ENCODE measurements at regions not wholly inside any gene's neighbourhood (a gene's known extent, or its start where the extent isn't known, plus 50 kb on each side); places are given as distances from the start of the nearest gene placed in this dataset.

DNA sequence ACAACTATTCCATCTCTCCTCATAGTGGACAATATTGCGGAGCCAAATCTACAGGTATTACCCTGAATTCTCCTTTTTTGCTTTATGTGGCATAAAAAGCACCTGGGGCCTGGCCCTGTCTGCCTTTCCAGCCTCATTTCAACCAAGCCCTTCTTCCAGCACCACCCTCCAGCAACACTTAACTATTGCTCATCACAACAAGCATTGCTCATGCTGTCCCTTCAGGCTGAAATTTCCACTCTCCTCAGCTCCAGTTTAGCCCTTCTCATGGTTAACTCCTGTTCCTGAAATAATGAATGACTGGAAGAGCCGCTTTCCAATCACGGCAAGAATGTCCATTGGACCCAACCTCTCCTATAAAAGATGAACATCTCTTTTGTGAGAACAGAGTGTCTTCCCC is 107.4 kb downstream of the P2RY1 start:
- ChIA-PET SMC1A (ENCODE audit: uncharacterized antibody, unreplicated experiment) (no interaction called here), CTCF (no interaction called here)
- no peak for FAIRE-seq

More for the DNA sequence above, 107.4 kb downstream of the P2RY1 start:
- WGBS (ENCODE audit: insufficient coverage, insufficient replicate concordance, low lambda C conversion rate, missing lambda C conversion rate) = 30% methylated on average over 3 of the region's 3 CpGs
- intact Hi-C loops (cut with micrococcal nuclease; ENCODE audit: unreplicated experiment) = no loop called here
- BruUV-seq (replicated peaks) = no TSS peak
- no peaks in the 10 kb centered on the region for H4K20me1 ChIP-seq (ENCODE audit: control insufficient read depth, insufficient read depth)
- TF ChIP-seq SIN3A (IDR thresholded peaks at IDR 0.05; ENCODE audit: low read depth, low read length) (no peak), NFYA (IDR thresholded peaks at IDR 0.05; ENCODE audit: borderline replicate concordance, low read depth, low read length) (no peak), ZSCAN29 (IDR thresholded peaks at IDR 0.05) (no peak), POLR2AphosphoS5 (IDR thresholded peaks at IDR 0.05; ENCODE audit: low read length) (no peak), YY1 (IDR thresholded peaks at IDR 0.05; ENCODE audit: low read depth, low read length) (no peak), CHD2 (IDR thresholded peaks at IDR 0.05; ENCODE audit: borderline replicate concordance, low read depth, low read length) (no peak), LARP7 (IDR thresholded peaks at IDR 0.05) (no peak), CBX3 (IDR thresholded peaks at IDR 0.05; ENCODE audit: borderline replicate concordance, low read depth) (no peak), RUNX3 (IDR thresholded peaks at IDR 0.05; ENCODE audit: low read length) (no peak), PAX8 (IDR thresholded peaks at IDR 0.05) (no peak), RB1 (IDR thresholded peaks at IDR 0.05; ENCODE audit: borderline replicate concordance) (no peak), ZNF24 (IDR thresholded peaks at IDR 0.05) (no peak), MEF2B (IDR thresholded peaks at IDR 0.05; ENCODE audit: partially characterized antibody, poor library complexity, severe bottlenecking) (no peak), ATF7 (IDR thresholded peaks at IDR 0.05; ENCODE audit: low read depth) (no peak)
- TF ChIP-seq, protein P1, sequence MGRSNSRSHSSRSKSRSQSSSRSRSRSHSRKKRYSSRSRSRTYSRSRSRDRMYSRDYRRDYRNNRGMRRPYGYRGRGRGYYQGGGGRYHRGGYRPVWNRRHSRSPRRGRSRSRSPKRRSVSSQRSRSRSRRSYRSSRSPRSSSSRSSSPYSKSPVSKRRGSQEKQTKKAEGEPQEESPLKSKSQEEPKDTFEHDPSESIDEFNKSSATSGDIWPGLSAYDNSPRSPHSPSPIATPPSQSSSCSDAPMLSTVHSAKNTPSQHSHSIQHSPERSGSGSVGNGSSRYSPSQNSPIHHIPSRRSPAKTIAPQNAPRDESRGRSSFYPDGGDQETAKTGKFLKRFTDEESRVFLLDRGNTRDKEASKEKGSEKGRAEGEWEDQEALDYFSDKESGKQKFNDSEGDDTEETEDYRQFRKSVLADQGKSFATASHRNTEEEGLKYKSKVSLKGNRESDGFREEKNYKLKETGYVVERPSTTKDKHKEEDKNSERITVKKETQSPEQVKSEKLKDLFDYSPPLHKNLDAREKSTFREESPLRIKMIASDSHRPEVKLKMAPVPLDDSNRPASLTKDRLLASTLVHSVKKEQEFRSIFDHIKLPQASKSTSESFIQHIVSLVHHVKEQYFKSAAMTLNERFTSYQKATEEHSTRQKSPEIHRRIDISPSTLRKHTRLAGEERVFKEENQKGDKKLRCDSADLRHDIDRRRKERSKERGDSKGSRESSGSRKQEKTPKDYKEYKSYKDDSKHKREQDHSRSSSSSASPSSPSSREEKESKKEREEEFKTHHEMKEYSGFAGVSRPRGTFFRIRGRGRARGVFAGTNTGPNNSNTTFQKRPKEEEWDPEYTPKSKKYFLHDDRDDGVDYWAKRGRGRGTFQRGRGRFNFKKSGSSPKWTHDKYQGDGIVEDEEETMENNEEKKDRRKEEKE (IDR thresholded peaks at IDR 0.05) = no peak
- TF ChIP-seq, protein P2, sequence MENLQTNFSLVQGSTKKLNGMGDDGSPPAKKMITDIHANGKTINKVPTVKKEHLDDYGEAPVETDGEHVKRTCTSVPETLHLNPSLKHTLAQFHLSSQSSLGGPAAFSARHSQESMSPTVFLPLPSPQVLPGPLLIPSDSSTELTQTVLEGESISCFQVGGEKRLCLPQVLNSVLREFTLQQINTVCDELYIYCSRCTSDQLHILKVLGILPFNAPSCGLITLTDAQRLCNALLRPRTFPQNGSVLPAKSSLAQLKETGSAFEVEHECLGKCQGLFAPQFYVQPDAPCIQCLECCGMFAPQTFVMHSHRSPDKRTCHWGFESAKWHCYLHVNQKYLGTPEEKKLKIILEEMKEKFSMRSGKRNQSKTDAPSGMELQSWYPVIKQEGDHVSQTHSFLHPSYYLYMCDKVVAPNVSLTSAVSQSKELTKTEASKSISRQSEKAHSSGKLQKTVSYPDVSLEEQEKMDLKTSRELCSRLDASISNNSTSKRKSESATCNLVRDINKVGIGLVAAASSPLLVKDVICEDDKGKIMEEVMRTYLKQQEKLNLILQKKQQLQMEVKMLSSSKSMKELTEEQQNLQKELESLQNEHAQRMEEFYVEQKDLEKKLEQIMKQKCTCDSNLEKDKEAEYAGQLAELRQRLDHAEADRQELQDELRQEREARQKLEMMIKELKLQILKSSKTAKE (IDR thresholded peaks at IDR 0.05; ENCODE audit: low read depth, poor library complexity, severe bottlenecking) = no peak
- TF ChIP-seq, protein P3, sequence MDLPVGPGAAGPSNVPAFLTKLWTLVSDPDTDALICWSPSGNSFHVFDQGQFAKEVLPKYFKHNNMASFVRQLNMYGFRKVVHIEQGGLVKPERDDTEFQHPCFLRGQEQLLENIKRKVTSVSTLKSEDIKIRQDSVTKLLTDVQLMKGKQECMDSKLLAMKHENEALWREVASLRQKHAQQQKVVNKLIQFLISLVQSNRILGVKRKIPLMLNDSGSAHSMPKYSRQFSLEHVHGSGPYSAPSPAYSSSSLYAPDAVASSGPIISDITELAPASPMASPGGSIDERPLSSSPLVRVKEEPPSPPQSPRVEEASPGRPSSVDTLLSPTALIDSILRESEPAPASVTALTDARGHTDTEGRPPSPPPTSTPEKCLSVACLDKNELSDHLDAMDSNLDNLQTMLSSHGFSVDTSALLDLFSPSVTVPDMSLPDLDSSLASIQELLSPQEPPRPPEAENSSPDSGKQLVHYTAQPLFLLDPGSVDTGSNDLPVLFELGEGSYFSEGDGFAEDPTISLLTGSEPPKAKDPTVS (IDR thresholded peaks at IDR 0.05; ENCODE audit: low read depth, low read length) = no peak
- H3K27ac ChIP-seq (ENCODE audit: control insufficient read depth, insufficient read depth) = no peak overlapping the region
- H3K79me2 ChIP-seq (ENCODE audit: control insufficient read depth, insufficient read depth, low read length) = no peaks in the 10 kb centered on the region
- ChIA-PET RAD21 (ENCODE audit: unreplicated experiment) (no interaction called here), POLR2A (no interaction called here)
- in situ Hi-C loops (cut with MboI) = no loop called here
- H3K4me1 ChIP-seq (ENCODE audit: control insufficient read depth, insufficient read depth, low read length) = no peaks in the 10 kb centered on the region
- H3K27me3 ChIP-seq (replicated peaks in 1 of 2; ENCODE audit: control insufficient read depth in 2 of 2, insufficient read depth in 2 of 2, low read length in 1 of 2) = no peaks in the 10 kb centered on the region
- no peak overlapping the region for H3K9ac ChIP-seq (ENCODE audit: control insufficient read depth, insufficient read depth, low read length)
- H3K4me2 ChIP-seq (ENCODE audit: control insufficient read depth, insufficient read depth) = no peak overlapping the region
- DNase-seq (ENCODE audit: low read depth, low spot score) = no peak
- no peak overlapping the region for H2AFZ ChIP-seq (ENCODE audit: control insufficient read depth, low read depth, low read length)
- no peaks in the 10 kb centered on the region for H3K36me3 ChIP-seq (ENCODE audit: control insufficient read depth in 2 of 2, insufficient read depth in 2 of 2, low read length in 1 of 2)
- no peaks in the 10 kb centered on the region for H3K9me3 ChIP-seq (replicated peaks; ENCODE audit: control insufficient read depth, insufficient read depth, low read length)
- ATAC-seq = no peak
- no peak overlapping the region for H3K4me3 ChIP-seq

Data from GM12878 (cell line).